ENCODE measurements at regions not wholly inside any gene's neighbourhood (a gene's known extent, or its start where the extent isn't known, plus 50 kb on each side); places are given as distances from the start of the nearest gene placed in this dataset.

GRCh38 chr1:29412591-29412990, 176.3 kb downstream of the PTPRU start:
- H3K27me3 Mint-ChIP-seq (ENCODE audit: low read depth, unreplicated experiment) = peaks cover 60% of the 10 kb centered on the region
- no peaks in the 10 kb centered on the region for H3K4me1 Mint-ChIP-seq (ENCODE audit: low read depth, unreplicated experiment)
- Histone ChIP-seq H3K27ac (ENCODE audit: low read depth, low read length) (no peak overlapping the region), H3K4me3 (ENCODE audit: insufficient read depth, low read depth, low read length) (no peak overlapping the region), H3K4me1 (ENCODE audit: insufficient read depth, low read length) (no peaks in the 10 kb centered on the region), H3K27me3 (ENCODE audit: insufficient read depth, low read length) (peaks cover 2% of the 10 kb centered on the region), H3K36me3 (ENCODE audit: insufficient read depth, low read length) (no peaks in the 10 kb centered on the region), H3K9ac (ENCODE audit: low read length) (no peak overlapping the region), H3K9me3 (ENCODE audit: insufficient read depth, low read depth, low read length) (no peaks in the 10 kb centered on the region), H3K79me2 (ENCODE audit: insufficient read depth, low read length) (no peaks in the 10 kb centered on the region), H3K4me2 (ENCODE audit: low read length) (no peak overlapping the region), H4K20me1 (ENCODE audit: insufficient read depth, low read length) (no peaks in the 10 kb centered on the region), H2AFZ (ENCODE audit: low read depth, low read length) (no peak overlapping the region)
- no peak for TF ChIP-seq EZH2 (IDR thresholded peaks at IDR 0.05; ENCODE audit: insufficient read depth, low read length)
- no peak for TF ChIP-seq CTCF (IDR thresholded peaks at IDR 0.05; ENCODE audit: insufficient read depth, low read depth, low read length)
- no peak overlapping the region for H3K4me3 Mint-ChIP-seq (ENCODE audit: unreplicated experiment)
- DNase-seq (ENCODE audit: low read depth) (no peak), FAIRE-seq (no peak)
- H3K27ac Mint-ChIP-seq (ENCODE audit: unreplicated experiment) = no peak overlapping the region
- no peaks in the 10 kb centered on the region for H3K36me3 Mint-ChIP-seq (ENCODE audit: low read depth, unreplicated experiment)
- H3K9me3 Mint-ChIP-seq (ENCODE audit: unreplicated experiment) = peaks cover 3% of the 10 kb centered on the region

DNA sequence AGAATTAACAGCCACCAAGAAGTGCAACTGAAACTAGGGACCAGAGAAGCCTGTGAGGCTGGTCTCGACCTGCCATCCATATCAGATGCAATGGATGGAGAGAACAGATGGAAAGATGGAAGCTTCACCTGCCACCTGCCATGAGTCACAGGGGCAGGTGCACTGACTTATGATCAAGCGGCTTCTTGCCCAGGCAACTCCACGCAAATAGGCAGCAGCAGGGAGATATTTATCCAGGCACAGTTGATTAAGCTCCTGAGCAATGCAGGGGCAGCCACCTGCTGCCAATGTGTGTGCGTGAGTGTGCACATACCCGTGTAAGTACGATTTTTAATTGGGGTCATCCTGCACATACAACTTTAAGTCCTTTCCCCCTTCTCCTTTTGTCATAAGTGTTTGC, 174.2 kb downstream of the PTPRU start:
- Histone ChIP-seq H4K20me1 (ENCODE audit: insufficient read depth, low read length) (no peaks in the 10 kb centered on the region), H2AFZ (ENCODE audit: low read depth, low read length) (no peak overlapping the region), H3K36me3 (ENCODE audit: insufficient read depth, low read length) (no peaks in the 10 kb centered on the region), H3K4me3 (ENCODE audit: insufficient read depth, low read depth, low read length) (no peak overlapping the region), H3K79me2 (ENCODE audit: insufficient read depth, low read length) (no peaks in the 10 kb centered on the region), H3K4me1 (ENCODE audit: insufficient read depth, low read length) (no peaks in the 10 kb centered on the region), H3K9ac (ENCODE audit: low read length) (no peak overlapping the region), H3K27ac (ENCODE audit: low read depth, low read length) (no peak overlapping the region), H3K4me2 (ENCODE audit: low read length) (no peak overlapping the region), H3K27me3 (ENCODE audit: insufficient read depth, low read length) (peaks cover 6% of the 10 kb centered on the region), H3K9me3 (ENCODE audit: insufficient read depth, low read depth, low read length) (no peaks in the 10 kb centered on the region)
- no peak for DNase-seq (ENCODE audit: low read depth)
- Mint-ChIP-seq H3K27ac (ENCODE audit: unreplicated experiment) (no peak overlapping the region), H3K36me3 (ENCODE audit: low read depth, unreplicated experiment) (no peaks in the 10 kb centered on the region), H3K4me1 (ENCODE audit: low read depth, unreplicated experiment) (no peaks in the 10 kb centered on the region), H3K9me3 (ENCODE audit: unreplicated experiment) (peaks cover 4% of the 10 kb centered on the region), H3K4me3 (ENCODE audit: unreplicated experiment) (no peak overlapping the region), H3K27me3 (ENCODE audit: low read depth, unreplicated experiment) (peaks cover 58% of the 10 kb centered on the region)
- no peak for FAIRE-seq
- no peak for TF ChIP-seq EZH2 (IDR thresholded peaks at IDR 0.05; ENCODE audit: insufficient read depth, low read length)
- no peak for TF ChIP-seq CTCF (IDR thresholded peaks at IDR 0.05; ENCODE audit: insufficient read depth, low read depth, low read length)

GRCh38 chr1:29409616-29410015, 173.3 kb downstream of the PTPRU start:
- no peaks in the 10 kb centered on the region for H3K79me2 ChIP-seq (ENCODE audit: insufficient read depth, low read length)
- FAIRE-seq = no peak

More at GRCh38 chr1:29409616-29410015, 173.3 kb downstream of the PTPRU start:
- H3K27ac Mint-ChIP-seq (ENCODE audit: unreplicated experiment) = no peak overlapping the region
- Histone ChIP-seq H3K9ac (ENCODE audit: low read length) (no peak overlapping the region), H3K4me1 (ENCODE audit: insufficient read depth, low read length) (no peaks in the 10 kb centered on the region), H4K20me1 (ENCODE audit: insufficient read depth, low read length) (no peaks in the 10 kb centered on the region), H3K27me3 (ENCODE audit: insufficient read depth, low read length) (peaks cover 6% of the 10 kb centered on the region), H2AFZ (ENCODE audit: low read depth, low read length) (no peak overlapping the region), H3K4me2 (ENCODE audit: low read length) (no peak overlapping the region), H3K36me3 (ENCODE audit: insufficient read depth, low read length) (no peaks in the 10 kb centered on the region), H3K4me3 (ENCODE audit: insufficient read depth, low read depth, low read length) (no peak overlapping the region), H3K9me3 (ENCODE audit: insufficient read depth, low read depth, low read length) (no peaks in the 10 kb centered on the region), H3K27ac (ENCODE audit: low read depth, low read length) (no peak overlapping the region)
- no peak overlapping the region for H3K4me3 Mint-ChIP-seq (ENCODE audit: unreplicated experiment)
- H3K4me1 Mint-ChIP-seq (ENCODE audit: low read depth, unreplicated experiment) = no peaks in the 10 kb centered on the region
- no peak for DNase-seq (ENCODE audit: low read depth)
- no peaks in the 10 kb centered on the region for H3K36me3 Mint-ChIP-seq (ENCODE audit: low read depth, unreplicated experiment)
- TF ChIP-seq CTCF (IDR thresholded peaks at IDR 0.05; ENCODE audit: insufficient read depth, low read depth, low read length) (no peak), EZH2 (IDR thresholded peaks at IDR 0.05; ENCODE audit: insufficient read depth, low read length) (no peak)
- H3K9me3 Mint-ChIP-seq (ENCODE audit: unreplicated experiment) = peaks cover 8% of the 10 kb centered on the region
- peaks cover 54% of the 10 kb centered on the region for H3K27me3 Mint-ChIP-seq (ENCODE audit: low read depth, unreplicated experiment)
